Ovary (tissue), 3 donors: ENCODE measurements at regions not wholly inside any gene's neighbourhood (a gene's known extent, or its start where the extent isn't known, plus 50 kb on each side); places are given as distances from the start of the nearest gene placed in this dataset.

Experiments used
- POLR2A ChIP-seq: fragments of 450-650 bp; IDR thresholded peaks from one replicate; pipeline ENCODE4 v1.6.1; 2017; ENCODE audit warnings: antibody characterized with exemption, mild to moderate bottlenecking, moderate library complexity
- TF ChIP-seq, protein P1 (sequence below), 3 donors: fragments of 450-650 bp in 2 of 3; fragments of 200-600 bp in 1 of 3; IDR thresholded peaks; one replicate each; pipeline versions ENCODE4 v1.5.1 to v1.8.0; 2016 to 2022; ENCODE audit warnings: antibody characterized with exemption in 3 of 3, mild to moderate bottlenecking in 1 of 3
- donor health status: DM: no; HTN: no; CAD: no.

DNA sequence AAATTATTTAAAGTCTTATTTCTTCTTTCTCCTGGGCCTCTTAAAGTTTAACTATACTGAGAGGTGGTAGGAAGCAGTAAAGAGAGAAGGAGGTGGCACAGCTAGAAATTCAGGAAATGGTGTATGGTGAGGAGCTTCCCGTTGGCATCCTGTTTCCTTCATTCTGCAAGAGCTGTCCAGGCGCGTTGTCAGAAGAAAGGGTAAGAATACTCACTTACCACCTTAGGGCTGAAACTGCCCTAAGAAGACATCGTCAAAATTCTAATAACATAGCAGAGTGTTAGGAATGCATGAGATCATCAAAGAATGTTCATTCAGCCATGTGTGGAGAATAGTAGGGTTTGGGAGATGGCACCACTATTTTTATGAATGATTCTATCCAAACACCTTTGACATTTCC lies 699.6 kb downstream of the MCTP2 start:
- TF ChIP-seq, protein P1, sequence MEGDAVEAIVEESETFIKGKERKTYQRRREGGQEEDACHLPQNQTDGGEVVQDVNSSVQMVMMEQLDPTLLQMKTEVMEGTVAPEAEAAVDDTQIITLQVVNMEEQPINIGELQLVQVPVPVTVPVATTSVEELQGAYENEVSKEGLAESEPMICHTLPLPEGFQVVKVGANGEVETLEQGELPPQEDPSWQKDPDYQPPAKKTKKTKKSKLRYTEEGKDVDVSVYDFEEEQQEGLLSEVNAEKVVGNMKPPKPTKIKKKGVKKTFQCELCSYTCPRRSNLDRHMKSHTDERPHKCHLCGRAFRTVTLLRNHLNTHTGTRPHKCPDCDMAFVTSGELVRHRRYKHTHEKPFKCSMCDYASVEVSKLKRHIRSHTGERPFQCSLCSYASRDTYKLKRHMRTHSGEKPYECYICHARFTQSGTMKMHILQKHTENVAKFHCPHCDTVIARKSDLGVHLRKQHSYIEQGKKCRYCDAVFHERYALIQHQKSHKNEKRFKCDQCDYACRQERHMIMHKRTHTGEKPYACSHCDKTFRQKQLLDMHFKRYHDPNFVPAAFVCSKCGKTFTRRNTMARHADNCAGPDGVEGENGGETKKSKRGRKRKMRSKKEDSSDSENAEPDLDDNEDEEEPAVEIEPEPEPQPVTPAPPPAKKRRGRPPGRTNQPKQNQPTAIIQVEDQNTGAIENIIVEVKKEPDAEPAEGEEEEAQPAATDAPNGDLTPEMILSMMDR (IDR thresholded peaks at IDR 0.05): no peak
- TF ChIP-seq POLR2A: no peak
